ENCODE measurements at regions not wholly inside any gene's neighbourhood (a gene's known extent, or its start where the extent isn't known, plus 50 kb on each side); places are given as distances from the start of the nearest gene placed in this dataset.

- no peak for DNase-seq (ENCODE audit: low read depth)
Observed at GRCh38 chr10:2019803-2020202, 282.5 kb upstream of the ADARB2 start.

- DNase-seq (ENCODE audit: low read depth): no peak
Observed at GRCh38 chr10:2019281-2019680, 282.0 kb upstream of the ADARB2 start.

- DNase-seq (ENCODE audit: low read depth): no peak
Observed at GRCh38 chr10:2014541-2014940, 277.2 kb upstream of the ADARB2 start.

- no peak for DNase-seq (ENCODE audit: low read depth)
Observed at GRCh38 chr10:2012209-2012608, 274.9 kb upstream of the ADARB2 start.

- DNase-seq (ENCODE audit: low read depth): no peak
Observed at GRCh38 chr10:2011106-2011716, 273.9 kb upstream of the ADARB2 start.

- no peak for DNase-seq (ENCODE audit: low read depth)
Observed at GRCh38 chr10:2005546-2005945, 268.2 kb upstream of the ADARB2 start.

- no peak for DNase-seq (ENCODE audit: low read depth)
Observed at GRCh38 chr10:1992930-1993329, 255.6 kb upstream of the ADARB2 start.

GRCh38 chr10:1989090-1989489 is 251.8 kb upstream of the ADARB2 start:
- no peak for DNase-seq (ENCODE audit: low read depth)

GRCh38 chr10:1981976-1982375 is 244.7 kb upstream of the ADARB2 start:
- DNase-seq (ENCODE audit: low read depth): no peak

- DNase-seq (ENCODE audit: low read depth): no peak
Observed at GRCh38 chr10:1980459-1980858, 243.1 kb upstream of the ADARB2 start.

GRCh38 chr10:1978584-1978983 is 241.3 kb upstream of the ADARB2 start:
- no peak for DNase-seq (ENCODE audit: low read depth)

GRCh38 chr10:1977461-1977860 is 240.1 kb upstream of the ADARB2 start:
- no peak for DNase-seq (ENCODE audit: low read depth)

GRCh38 chr10:1972406-1972805 is 235.1 kb upstream of the ADARB2 start:
- DNase-seq (ENCODE audit: low read depth): no peak

GRCh38 chr10:1968257-1969033 is 231.1 kb upstream of the ADARB2 start:
- no peak for DNase-seq (ENCODE audit: low read depth)

GRCh38 chr10:1966712-1967376 is 229.5 kb upstream of the ADARB2 start:
- DNase-seq (ENCODE audit: low read depth): no peak

GRCh38 chr10:1964476-1964875 is 227.2 kb upstream of the ADARB2 start:
- no peak for DNase-seq (ENCODE audit: low read depth)

- no peak for DNase-seq (ENCODE audit: low read depth)
Observed at GRCh38 chr10:1963341-1963740, 226.0 kb upstream of the ADARB2 start.

GRCh38 chr10:1961989-1962388 is 224.7 kb upstream of the ADARB2 start:
- no peak for DNase-seq (ENCODE audit: low read depth)

- DNase-seq (ENCODE audit: low read depth): no peak
Observed at GRCh38 chr10:1960982-1961381, 223.7 kb upstream of the ADARB2 start.

GRCh38 chr10:1957057-1957456 is 219.7 kb upstream of the ADARB2 start:
- no peak for DNase-seq (ENCODE audit: low read depth)

- DNase-seq (ENCODE audit: low read depth): no peak
Observed at GRCh38 chr10:1954300-1954699, 217.0 kb upstream of the ADARB2 start.

GRCh38 chr10:1952126-1953095 is 215.1 kb upstream of the ADARB2 start:
- DNase-seq (ENCODE audit: low read depth): no peak
